HuH-7.5 (cell line): ENCODE measurements at regions not wholly inside any gene's neighbourhood (a gene's known extent, or its start where the extent isn't known, plus 50 kb on each side); places are given as distances from the start of the nearest gene placed in this dataset.
"Not testable (repeated sequence)": the region's sequence is repeated elsewhere in the genome, so short reads cannot be mapped to it uniquely, and the experiment has no call there.

Experiments used
- DNase-seq: peaks from one replicate; pipeline ENCODE4 v3.0.0; 2011; ENCODE audit warnings: low spot score

DNA sequence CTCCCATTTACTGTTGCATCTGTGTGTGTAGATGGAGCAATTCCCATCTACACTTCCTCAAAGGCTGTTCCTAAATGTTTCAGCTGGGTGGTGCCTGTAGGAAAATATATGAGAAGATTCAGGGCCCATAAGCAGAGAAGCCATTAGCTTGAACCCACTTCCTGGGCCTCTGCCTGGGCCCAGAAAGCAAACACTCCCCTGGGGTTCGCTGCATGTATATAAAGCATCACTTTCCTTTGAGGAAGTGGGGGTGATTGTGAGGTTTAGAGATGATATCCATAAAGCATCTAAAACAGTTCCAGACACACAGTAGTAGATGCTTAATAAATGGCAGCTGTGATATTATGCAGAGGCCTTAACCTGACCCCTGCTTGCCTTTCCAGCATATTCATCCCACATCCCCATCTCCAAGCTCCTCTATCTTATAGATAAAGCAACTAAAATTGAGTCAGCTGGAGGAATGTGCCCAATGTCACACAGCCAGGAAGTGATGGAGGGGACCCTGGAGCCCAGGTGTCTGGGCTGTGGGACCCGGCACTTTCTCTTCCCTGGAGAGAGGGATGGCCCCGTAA is 280.0 kb upstream of the CRY1 start:
- no peak for DNase-seq

DNA sequence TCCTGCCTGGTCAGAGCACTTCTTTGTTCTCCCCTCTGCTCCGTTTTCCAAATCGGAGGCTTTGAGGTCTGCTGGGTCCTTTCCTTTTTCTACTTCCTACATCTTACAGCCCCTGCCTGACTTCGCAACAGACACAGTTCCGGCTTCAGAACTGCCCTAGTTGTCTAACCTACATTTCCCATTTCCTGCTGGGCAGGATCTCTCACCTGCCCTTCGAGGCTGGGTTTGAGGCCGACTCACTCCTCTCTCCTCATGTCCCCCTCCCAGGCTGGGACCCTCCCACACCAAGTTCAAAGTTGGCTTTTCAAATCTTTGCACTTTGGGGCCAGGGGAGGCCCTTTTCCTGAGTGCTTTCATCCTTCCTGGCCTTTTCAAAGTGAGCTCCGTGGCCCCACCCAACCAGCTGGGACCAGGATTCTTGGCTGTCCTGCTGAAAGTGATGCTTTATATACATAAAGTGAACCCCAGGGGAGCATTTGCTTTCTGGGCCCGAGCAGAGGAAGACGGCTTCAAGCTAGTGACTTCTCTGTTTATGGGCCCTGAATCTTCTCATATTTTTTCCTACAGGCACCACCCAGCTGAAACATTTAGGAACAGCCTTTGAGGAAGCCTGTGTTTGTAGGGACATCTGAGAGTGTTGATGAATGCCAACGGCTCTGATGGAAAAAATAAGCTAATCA is 281.0 kb upstream of the CRY1 start:
- no peak for DNase-seq

DNA sequence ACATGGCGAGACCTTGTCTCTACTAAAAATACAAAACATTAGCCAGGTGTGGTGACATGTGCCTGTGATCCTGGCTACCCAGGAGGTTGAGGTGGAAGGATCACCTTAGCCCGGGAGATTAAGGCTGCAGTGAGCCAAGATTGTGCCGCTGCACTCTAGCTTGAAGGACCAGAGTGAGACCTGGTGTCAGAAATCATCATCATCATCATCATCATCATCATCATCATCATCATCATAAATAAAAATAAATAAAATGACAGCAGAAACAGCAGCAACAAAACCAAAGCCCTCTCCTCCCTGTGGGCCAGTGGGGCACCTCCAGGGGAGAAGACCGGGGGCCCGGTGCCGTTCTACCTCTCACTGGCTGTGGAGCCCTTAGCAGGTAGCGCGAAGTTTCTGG is 281.9 kb upstream of the CRY1 start:
- no peak for DNase-seq

DNA sequence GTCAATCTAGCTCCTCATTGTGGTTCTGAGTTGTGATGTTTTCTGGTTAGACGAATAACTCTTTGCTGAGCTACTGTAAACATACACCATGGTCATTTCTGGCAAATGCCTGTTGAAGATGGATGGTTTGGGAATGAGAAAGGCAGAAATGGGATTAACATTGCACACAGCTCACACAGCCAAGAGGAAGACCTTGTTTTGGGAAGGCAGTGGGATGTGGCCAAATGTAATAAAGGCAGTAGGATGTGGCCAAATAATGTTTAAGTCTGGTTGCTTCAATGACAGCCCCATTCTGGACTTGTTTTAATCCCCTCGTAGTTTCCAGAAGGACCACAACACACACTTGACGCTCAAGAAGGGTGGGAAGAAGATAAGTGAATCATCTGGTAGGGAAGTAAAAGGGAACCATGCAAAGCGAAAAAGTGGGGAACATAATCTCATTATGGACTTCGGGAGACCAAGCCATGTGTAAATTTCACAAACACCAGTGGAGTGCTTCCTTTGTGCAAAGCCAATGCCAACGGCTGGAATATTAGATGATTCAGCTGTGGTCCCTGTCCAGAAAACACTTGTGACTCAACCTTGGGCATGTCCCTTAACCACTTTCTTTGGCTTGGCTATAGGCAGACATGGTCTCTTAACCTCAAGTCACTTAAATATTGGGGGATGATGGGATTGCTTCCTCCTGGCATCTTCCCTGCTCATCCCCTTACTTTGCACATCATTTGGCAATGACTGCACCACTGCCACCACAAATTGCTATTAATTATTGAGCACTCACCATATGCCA is 284.4 kb upstream of the CRY1 start:
- DNase-seq: no peak

DNA sequence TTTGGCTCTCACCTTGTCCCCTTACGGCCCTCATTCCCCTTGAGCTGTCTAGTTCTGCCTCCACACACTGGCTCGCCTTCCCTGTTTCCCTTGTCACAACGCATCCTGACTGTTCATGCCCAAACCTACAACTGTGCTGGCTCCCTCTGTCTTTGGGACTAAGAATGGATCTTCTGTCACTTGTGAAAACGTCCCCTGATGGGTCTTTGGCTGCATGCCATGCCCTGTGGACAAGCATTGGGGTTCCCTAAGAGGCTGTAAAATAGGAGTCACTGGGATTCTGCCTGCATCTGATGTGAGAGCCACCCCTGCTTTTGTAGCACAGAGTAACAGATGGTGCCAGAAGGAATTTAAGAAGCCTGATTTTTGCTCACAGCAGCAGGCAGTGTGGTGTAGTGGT is 285.3 kb upstream of the CRY1 start:
- no peak for DNase-seq

DNA sequence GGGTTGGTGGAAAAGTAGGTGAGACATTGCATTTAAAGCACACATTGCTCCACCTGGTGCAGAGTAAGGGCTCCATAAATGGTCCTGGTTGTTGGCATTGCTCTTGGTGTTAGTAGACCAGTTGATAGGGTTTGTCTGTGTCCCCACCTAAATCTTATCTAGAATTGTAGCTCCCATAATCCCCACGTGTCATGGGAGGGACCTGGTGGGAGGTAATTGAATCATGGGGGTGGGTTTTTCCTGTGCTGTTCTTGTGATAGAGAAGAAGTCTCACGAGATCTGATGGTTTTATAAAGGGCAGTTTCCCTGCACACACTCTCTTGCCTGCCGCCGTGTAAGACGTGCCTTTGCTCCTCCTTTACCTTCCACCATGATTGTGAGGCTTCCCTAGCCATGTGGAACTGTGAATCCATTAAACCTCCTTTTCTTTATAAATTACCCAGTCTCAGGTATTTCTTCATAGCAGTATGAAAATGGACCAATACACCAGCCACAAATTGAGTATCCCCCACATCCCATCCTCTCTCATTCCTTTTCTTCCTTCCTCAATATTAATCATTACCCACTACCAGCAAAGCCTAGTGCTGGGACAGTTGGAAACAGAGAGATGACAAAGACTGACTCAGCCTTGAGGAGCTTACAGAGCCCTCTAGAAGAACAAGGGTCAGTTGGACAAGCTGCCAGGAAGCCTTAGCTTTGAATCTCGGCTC is 285.9 kb upstream of the CRY1 start:
- DNase-seq: not testable (repeated sequence)

DNA sequence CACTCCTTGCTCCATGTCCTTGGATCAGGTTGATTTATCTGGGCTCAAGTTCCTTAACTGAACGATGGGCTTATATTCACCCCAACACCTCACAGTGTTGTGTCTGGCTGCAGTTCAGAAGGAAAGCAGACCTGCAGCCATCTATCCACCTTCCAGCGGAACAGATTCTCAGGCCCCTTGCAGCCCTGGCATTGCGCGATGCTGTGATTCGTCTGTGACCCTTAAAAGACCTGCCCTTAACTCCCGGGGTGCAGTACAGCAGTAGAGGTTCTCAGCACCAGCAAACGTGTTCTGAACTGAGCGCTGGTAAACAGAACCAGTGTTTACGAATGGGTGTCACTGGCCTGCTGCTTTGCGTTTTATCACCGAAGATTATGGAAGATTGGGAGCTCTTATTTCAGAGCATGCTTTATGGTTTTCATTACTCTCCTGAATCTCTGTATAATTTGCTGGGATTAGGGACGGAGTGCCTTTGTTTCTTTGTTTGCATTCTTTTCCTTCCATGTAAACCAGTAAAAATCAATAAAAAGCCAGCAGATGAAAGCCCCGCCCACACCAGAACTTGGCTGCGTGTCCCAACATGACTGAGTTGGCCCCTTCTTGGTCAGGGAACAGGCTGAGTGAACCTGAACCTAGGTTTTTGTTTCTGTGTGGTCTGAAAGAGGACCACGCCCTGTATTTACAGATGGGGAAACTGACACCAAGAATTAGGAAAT is 286.7 kb upstream of the CRY1 start:
- no peak for DNase-seq

DNA sequence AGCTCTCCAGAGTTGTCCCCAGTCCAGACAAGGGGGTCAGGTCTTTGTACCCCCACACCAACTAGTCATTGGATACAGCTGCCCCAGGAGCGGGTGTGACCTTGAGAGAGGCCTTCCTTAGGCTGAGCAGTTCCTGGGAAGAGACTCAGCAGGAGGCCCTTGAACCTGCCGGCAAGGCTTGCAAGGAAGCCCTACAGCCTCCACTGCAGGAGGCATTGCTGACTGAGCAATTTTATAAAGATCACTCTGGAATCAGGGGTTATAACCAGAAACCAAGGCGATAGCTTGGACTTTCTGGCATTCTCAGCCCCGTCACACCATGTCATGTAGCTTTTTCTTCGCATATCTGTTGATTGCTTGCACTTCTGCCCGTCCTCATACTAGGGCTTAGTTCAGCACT is 291.3 kb upstream of the CRY1 start:
- DNase-seq: no peak

DNA sequence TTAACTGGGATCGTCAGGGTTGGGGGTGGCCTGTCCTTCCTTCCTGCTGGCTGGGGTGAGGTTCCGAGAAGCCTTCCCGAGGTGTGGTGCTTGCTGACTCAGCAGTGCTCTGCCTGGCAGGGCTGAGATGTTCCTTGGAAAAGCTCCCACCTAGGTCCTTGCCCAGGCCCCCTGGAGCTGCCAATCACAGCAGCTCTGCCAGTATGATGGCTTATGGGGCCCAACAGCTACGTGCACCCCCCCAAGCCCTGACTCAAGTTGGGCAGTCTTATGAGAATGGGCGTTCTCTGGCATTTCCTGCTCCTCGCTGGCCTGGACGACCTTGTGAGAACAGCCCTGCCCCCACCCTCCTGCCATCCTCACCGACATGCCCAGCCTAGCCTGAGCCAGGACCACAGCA is 292.2 kb upstream of the CRY1 start:
- DNase-seq: no peak

DNA sequence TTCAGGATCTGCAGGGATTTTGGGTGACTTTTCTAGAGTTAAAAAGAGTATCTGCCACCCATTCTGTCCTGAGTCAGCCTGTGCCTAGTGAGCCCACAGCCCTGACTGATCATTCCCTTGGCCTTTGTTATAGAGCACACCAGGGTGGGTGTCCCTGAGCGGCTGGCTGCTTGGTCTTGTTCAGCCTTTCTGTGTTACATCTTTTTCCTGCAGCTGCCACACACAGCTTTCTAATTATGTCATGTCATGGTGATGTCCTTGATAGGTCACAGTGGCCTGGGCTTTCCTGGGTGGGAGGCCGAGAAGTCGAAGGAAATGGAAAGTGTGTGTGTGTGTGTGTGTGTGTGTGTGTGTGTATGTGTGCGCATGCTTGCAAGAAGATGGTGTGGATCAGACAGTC is 293.2 kb upstream of the CRY1 start:
- DNase-seq: no peak

DNA sequence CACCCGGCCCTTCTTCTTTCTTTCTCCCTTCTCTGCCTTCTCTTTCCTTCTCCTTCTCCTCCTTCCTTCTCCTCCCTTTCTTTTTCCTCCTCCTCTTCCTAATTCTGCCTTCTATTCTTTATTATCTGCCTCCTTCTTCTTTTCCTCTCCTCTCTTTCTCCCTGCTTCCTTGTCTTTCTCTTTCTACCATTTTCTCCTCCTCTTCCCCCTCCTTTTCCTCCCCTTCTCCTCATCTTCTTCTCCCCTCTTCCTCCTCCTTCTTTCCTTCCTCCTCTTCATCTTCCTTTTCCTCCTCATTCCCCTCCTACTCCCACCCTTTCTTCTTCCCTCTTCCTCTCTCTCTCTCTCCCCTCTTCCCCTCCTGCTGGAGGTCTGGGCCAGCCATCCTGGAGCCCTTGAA is 294.9 kb upstream of the CRY1 start:
- no peak for DNase-seq

DNA sequence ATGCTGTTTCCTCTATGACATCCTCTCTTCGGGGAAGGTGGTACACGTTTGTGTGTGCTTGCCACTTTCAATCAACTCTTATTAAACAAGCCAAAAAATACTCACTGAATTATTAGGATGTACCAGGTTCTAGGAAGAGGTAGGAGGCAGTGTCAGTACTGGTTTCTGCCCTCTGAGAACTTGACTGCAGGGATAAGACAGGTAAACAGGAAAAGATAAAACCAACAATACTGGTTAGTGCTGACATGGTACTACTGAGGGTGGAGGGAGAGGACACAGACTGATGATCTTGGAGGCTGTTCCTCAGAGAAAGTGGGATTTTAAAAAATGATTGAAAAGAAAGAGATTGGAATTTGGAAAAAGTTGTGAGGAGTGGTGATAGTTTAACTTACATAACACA is 295.2 kb upstream of the PWP1 start:
- DNase-seq: no peak

DNA sequence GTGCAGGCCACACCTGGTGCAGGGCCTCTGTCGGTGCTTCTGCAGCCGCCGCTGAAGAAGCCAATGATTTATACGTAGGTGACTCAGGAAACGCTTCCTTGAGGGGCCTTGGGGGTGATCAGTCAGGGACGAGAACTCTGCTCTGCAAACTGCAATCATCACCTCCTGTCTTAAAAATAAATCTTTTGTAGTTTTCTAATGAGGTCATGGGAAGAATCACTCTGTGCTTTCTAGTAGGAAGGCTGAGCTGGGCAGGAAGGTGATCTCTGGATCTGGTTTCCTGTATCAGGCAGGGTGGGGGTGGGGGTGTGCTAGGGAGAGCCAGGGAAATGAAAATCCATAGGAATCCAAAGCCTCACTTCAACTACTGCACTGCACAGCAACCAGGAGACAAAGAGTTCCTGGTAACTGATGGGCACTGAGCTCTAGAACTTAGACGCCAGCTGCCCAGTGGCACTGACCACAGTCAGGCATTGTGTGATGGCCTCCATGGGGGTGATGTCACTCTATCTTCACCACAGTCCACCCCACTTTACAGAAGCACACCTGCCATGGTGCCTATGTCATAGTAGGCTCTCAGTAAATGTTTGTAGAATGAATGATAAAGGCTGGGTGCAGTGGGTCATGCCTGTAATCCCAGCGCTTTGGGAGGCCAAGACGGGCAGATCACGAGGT is 292.4 kb upstream of the PWP1 start:
- no peak for DNase-seq

DNA sequence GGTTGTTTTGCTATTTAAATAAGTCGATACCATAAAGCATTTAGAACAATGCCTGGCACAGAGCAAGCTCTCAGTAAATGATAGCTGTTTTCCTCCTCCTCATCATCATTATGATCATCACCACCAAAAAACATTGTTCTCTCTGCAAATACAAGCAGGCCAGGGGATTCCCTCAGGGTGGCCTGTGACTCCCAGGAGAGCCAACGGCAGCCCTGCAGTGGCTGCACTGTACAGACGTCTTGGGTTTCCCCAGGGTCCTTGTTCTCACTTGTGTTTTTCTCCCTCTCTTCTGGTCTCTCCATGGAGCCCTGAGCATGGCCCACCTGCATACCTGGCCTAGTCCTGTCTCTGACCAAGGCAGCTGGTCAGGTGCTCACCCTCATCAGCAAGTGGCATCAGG is 290.9 kb upstream of the PWP1 start:
- no peak for DNase-seq

DNA sequence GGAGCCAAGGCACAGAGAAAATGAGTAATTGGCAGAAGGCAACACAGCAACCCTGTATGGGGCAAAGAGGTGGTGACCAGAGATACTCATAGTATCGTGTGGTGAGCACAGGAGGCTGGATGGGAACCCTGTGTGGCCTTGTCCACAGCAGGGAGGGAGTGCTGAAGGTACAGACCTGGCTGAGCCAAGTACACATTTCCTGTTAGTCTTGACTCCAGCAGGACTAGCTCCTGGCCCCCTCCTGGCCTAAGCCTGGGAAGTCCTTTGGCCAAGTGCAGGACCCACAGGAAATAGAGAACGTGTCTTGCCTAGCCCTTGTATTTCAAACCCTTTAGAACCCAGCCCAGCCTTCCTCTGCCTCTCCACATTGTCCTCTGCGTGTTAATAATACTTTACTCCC is 289.8 kb upstream of the PWP1 start:
- no peak for DNase-seq

DNA sequence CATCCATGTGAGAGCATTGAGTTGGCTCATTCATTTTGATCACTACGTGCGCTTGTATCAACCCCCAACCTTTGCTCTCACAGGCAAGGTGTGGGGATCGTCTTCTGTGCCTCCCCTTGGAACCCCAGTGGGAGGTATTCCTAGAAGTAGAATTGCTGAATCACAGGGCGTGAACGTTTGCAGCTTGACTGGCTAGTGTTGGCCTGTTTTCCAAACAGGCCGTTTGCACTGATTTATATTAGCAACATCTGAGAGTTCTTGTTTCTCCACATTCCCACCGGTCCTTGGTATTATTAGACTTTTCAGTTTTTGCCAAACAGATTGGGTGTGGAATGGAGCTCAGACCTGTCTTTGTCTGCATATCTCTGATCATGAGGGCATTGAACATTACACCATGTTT is 288.6 kb upstream of the PWP1 start:
- DNase-seq: no peak

DNA sequence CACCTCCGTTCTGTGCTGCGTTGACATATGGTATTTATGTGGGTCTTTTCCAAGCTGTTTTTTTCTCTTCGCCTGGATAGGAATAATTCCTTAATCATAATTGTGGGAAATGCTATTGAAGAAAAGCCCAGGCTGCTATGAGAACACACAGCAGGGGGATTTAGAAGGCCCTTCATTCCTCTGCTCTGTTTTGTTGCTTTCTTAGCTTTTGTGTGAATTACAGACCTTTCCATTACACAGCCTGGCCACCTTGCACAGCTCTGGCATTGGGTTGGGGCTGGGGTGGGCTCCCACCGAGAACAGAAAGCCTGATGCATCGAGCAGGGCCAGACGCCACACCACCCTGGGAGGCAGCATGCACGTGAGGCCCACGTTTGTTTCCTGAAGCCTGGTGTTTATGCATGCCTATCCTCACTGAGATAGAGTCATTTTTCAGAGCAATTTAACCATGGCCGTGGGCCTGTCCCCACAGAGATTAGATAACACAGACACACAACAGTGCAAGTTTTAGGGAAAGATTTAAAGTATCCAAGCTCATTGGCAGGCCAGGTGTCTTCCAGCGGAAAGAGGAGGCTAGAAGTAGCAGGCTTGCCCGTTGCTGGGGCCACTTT is 287.6 kb upstream of the PWP1 start:
- DNase-seq: no peak

DNA sequence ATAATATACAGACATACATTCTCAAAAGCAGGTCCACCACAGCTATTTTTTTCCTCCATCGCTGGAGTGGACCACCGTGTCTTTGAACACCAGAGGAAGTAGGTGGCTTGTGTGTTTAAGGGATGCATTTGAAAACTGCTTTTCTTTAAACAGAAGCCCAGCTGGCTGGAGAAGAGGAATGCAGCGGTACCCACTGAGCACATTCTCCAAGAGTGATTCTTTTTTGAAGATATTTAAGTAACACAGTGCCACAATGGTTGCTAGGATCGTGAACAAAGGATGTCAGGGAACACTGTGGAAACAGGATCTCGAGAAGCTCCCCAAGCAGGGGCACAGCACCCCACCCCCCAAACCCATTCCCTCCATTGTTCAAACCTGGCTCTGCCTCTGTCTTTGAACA is 286.6 kb upstream of the PWP1 start:
- DNase-seq: no peak

DNA sequence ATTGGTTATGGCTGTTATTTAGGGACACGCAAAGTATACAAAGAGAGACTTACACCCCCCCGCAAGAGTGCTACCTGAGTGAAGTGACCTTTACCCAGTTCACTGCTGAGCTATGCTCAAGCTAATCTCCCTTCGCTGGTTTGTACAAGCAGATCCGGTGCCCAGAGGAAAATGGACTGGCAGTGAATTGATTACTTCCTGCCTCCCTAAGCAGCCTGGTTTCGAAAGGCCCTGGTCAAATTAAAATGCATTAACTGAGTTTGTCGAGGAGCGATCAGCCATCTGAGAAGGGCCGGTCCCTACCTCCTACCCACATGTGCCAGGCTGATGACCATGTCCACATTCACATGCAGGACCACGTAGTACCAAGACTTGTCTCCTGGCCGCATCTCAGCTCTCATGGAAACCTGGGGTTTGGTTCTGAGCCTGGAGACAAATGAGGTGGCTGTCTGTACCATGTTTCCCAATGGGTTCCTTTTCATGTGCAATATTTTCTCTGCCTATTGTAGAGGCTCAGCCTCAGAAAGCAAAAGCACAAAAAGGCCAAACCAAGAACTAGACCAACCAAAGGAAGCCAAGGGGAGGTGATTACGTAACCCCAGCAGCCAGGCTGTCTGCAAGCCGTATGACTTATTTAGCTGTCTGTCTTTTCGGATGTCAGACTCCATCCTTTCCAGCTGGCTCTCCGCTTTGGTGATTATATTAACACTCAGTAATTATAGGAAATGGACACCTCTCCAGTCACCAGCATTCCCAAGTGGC is 284.7 kb upstream of the PWP1 start:
- DNase-seq: no peak
